GM23338 (cell line): ENCODE measurements at regions not wholly inside any gene's neighbourhood (a gene's known extent, or its start where the extent isn't known, plus 50 kb on each side); places are given as distances from the start of the nearest gene placed in this dataset.
"Not testable (repeated sequence)": the region's sequence is repeated elsewhere in the genome, so short reads cannot be mapped to it uniquely, and the experiment has no call there.

Experiments
- ATAC-seq: fragments of 200-7000 bp; cut with Tn5 transposase; 3 replicates; pipeline ENCODE4 v1.9.1; 2020
- DNase-seq: peaks from one replicate; pipeline ENCODE4 v3.0.0-alpha.2; 2015; ENCODE audit warnings: low spot score
- H2AFZ ChIP-seq: fragments of 200-600 bp; sonication (generic); 2 replicates; pipeline ENCODE4 v1.8.0; 2016; ENCODE audit warnings: antibody characterized with exemption, mild to moderate bottlenecking, moderate library complexity
- H3F3A ChIP-seq: fragments of 200-600 bp; sonication (generic); replicated peaks from 2 replicates; pipeline ENCODE4 v1.8.0; 2017; ENCODE audit warnings: antibody characterized with exemption, mixed run types, low read depth
- H3K27ac ChIP-seq: fragments of 200-600 bp; sonication (generic); 2 replicates; pipeline ENCODE4 v1.6.1; 2016; ENCODE audit warnings: low read depth
- H3K27me3 ChIP-seq: fragments of 200-600 bp; sonication (generic); 2 replicates; pipeline ENCODE4 v1.8.0; 2016; ENCODE audit warnings: mild to moderate bottlenecking, mixed run types, moderate library complexity; ENCODE audit not compliant: insufficient read depth
- H3K36me3 ChIP-seq: fragments of 200-600 bp; sonication (generic); 2 replicates; pipeline ENCODE4 v1.8.0; 2016; ENCODE audit warnings: mild to moderate bottlenecking; ENCODE audit not compliant: insufficient read depth
- H3K4me1 ChIP-seq: fragments of 200-600 bp; sonication (generic); 2 replicates; pipeline ENCODE4 v1.8.0; 2016; ENCODE audit warnings: mild to moderate bottlenecking, moderate library complexity; ENCODE audit not compliant: insufficient read depth
- H3K4me2 ChIP-seq: fragments of 200-600 bp; sonication (generic); 2 replicates; pipeline ENCODE4 v1.7.1; 2017; ENCODE audit warnings: mixed run types
- H3K4me3 ChIP-seq: fragments of 200-600 bp; sonication (generic); 2 replicates; pipeline ENCODE4 v1.6.1; 2016; ENCODE audit warnings: mixed run types
- H3K79me2 ChIP-seq: fragments of 200-600 bp; sonication (generic); replicated peaks from 2 replicates; pipeline ENCODE4 v1.8.0; 2017; ENCODE audit warnings: mild to moderate bottlenecking; ENCODE audit not compliant: insufficient read depth
- H3K9me2 ChIP-seq: fragments of 200-600 bp; sonication (generic); 2 replicates; pipeline ENCODE4 v1.8.0; 2017; ENCODE audit not compliant: insufficient read depth
- H4K20me1 ChIP-seq: fragments of 200-600 bp; sonication (generic); replicated peaks from 2 replicates; pipeline ENCODE4 v1.8.0; 2017; ENCODE audit warnings: mild to moderate bottlenecking; ENCODE audit not compliant: insufficient read depth
- H3K27ac Mint-ChIP-seq: 2 replicates; pipeline ENCODE4 v1.8.0; 2020; ENCODE audit warnings: inconsistent platforms, mild to moderate bottlenecking, moderate library complexity, mixed read lengths
- H3K27me3 Mint-ChIP-seq: 3 replicates; pipeline ENCODE4 v1.8.0; 2022; ENCODE audit warnings: low read depth, mild to moderate bottlenecking, moderate library complexity, mixed read lengths, inconsistent platforms; ENCODE audit not compliant: insufficient read depth, poor library complexity
- H3K36me3 Mint-ChIP-seq: 3 replicates; pipeline ENCODE4 v1.8.0; 2021; ENCODE audit warnings: low read depth, mild to moderate bottlenecking, inconsistent platforms, moderate library complexity, mixed read lengths
- H3K4me1 Mint-ChIP-seq: 3 replicates; pipeline ENCODE4 v1.8.0; 2020; ENCODE audit warnings: mild to moderate bottlenecking, inconsistent platforms, mixed read lengths
- H3K4me3 Mint-ChIP-seq: 3 replicates; pipeline ENCODE4 v1.8.0; 2021; ENCODE audit warnings: moderate library complexity, mild to moderate bottlenecking, inconsistent platforms, mixed read lengths
- H3K9me3 Mint-ChIP-seq: 3 replicates; pipeline ENCODE4 v1.8.0; 2020; ENCODE audit warnings: moderate library complexity, mild to moderate bottlenecking, inconsistent platforms, mixed read lengths
- CREB1 ChIP-seq: fragments of 250-450 bp; sonication (Bioruptor Pico); IDR thresholded peaks from 2 replicates; pipeline ENCODE4 v1.5.0; 2020; ENCODE audit warnings: low read depth, mild to moderate bottlenecking, moderate library complexity
- CTCF ChIP-seq, 2 experiments: fragments of 200-600 bp in 1 of 2; sonication (generic) in 1 of 2; conservative IDR thresholded peaks; 2 replicates each; pipeline versions ENCODE4 v1.5.1 to v1.6.1; 2016 to 2017; ENCODE audit warnings: antibody characterized with exemption in 2 of 2, low read depth in 2 of 2, mild to moderate bottlenecking in 2 of 2, moderate library complexity in 1 of 2
- EZH2 ChIP-seq: fragments of 200-600 bp; sonication (generic); IDR thresholded peaks from one replicate; pipeline ENCODE4 v1.8.0; 2017; ENCODE audit warnings: antibody characterized with exemption, mild to moderate bottlenecking, low read depth; ENCODE audit not compliant: unreplicated experiment
- NANOG ChIP-seq: IDR thresholded peaks from 2 replicates; pipeline ENCODE4 v1.6.1; 2016; ENCODE audit warnings: antibody characterized with exemption, borderline replicate concordance
- STAT1 ChIP-seq: IDR thresholded peaks from one replicate; pipeline ENCODE4 v1.6.1; 2016; ENCODE audit warnings: antibody characterized with exemption; ENCODE audit not compliant: unreplicated experiment
- ZNF114 ChIP-seq: fragments of 250-450 bp; sonication (Bioruptor Pico); IDR thresholded peaks from 2 replicates; pipeline ENCODE4 v1.5.0; 2020; ENCODE audit warnings: mild to moderate bottlenecking, moderate library complexity
- TF ChIP-seq, protein P1 (sequence below): fragments of 250-450 bp; sonication (Bioruptor Pico); IDR thresholded peaks from 2 replicates; pipeline ENCODE4 v1.5.0; 2020; ENCODE audit warnings: mild to moderate bottlenecking, moderate library complexity

GRCh38 chr21:22813201-22813600 is 1815.0 kb downstream of the NCAM2 start (continued):
- TF ChIP-seq, protein P1, sequence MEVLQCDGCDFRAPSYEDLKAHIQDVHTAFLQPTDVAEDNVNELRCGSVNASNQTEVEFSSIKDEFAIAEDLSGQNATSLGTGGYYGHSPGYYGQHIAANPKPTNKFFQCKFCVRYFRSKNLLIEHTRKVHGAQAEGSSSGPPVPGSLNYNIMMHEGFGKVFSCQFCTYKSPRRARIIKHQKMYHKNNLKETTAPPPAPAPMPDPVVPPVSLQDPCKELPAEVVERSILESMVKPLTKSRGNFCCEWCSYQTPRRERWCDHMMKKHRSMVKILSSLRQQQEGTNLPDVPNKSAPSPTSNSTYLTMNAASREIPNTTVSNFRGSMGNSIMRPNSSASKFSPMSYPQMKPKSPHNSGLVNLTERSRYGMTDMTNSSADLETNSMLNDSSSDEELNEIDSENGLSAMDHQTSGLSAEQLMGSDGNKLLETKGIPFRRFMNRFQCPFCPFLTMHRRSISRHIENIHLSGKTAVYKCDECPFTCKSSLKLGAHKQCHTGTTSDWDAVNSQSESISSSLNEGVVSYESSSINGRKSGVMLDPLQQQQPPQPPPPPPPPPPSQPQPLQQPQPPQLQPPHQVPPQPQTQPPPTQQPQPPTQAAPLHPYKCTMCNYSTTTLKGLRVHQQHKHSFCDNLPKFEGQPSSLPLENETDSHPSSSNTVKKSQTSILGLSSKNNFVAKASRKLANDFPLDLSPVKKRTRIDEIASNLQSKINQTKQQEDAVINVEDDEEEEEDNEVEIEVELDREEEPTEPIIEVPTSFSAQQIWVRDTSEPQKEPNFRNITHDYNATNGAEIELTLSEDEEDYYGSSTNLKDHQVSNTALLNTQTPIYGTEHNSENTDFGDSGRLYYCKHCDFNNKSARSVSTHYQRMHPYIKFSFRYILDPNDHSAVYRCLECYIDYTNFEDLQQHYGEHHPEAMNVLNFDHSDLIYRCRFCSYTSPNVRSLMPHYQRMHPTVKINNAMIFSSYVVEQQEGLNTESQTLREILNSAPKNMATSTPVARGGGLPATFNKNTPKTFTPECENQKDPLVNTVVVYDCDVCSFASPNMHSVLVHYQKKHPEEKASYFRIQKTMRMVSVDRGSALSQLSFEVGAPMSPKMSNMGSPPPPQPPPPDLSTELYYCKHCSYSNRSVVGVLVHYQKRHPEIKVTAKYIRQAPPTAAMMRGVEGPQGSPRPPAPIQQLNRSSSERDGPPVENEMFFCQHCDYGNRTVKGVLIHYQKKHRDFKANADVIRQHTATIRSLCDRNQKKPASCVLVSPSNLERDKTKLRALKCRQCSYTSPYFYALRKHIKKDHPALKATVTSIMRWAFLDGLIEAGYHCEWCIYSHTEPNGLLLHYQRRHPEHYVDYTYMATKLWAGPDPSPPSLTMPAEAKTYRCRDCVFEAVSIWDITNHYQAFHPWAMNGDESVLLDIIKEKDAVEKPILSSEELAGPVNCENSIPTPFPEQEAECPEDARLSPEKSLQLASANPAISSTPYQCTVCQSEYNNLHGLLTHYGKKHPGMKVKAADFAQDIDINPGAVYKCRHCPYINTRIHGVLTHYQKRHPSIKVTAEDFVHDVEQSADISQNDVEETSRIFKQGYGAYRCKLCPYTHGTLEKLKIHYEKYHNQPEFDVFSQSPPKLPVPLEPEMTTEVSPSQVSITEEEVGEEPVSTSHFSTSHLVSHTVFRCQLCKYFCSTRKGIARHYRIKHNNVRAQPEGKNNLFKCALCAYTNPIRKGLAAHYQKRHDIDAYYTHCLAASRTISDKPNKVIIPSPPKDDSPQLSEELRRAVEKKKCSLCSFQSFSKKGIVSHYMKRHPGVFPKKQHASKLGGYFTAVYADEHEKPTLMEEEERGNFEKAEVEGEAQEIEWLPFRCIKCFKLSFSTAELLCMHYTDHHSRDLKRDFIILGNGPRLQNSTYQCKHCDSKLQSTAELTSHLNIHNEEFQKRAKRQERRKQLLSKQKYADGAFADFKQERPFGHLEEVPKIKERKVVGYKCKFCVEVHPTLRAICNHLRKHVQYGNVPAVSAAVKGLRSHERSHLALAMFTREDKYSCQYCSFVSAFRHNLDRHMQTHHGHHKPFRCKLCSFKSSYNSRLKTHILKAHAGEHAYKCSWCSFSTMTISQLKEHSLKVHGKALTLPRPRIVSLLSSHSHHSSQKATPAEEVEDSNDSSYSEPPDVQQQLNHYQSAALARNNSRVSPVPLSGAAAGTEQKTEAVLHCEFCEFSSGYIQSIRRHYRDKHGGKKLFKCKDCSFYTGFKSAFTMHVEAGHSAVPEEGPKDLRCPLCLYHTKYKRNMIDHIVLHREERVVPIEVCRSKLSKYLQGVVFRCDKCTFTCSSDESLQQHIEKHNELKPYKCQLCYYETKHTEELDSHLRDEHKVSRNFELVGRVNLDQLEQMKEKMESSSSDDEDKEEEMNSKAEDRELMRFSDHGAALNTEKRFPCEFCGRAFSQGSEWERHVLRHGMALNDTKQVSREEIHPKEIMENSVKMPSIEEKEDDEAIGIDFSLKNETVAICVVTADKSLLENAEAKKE (CRISPR knock-in tag): no peak
- TF ChIP-seq CTCF (conservative IDR thresholded peaks at IDR 0.05; ENCODE audit: low read depth in 2 of 2) (no peak), STAT1 (no peak), ZNF114 (CRISPR knock-in tag) (no peak), NANOG (no peak), CREB1 (no peak), EZH2 (no peak)

DNA sequence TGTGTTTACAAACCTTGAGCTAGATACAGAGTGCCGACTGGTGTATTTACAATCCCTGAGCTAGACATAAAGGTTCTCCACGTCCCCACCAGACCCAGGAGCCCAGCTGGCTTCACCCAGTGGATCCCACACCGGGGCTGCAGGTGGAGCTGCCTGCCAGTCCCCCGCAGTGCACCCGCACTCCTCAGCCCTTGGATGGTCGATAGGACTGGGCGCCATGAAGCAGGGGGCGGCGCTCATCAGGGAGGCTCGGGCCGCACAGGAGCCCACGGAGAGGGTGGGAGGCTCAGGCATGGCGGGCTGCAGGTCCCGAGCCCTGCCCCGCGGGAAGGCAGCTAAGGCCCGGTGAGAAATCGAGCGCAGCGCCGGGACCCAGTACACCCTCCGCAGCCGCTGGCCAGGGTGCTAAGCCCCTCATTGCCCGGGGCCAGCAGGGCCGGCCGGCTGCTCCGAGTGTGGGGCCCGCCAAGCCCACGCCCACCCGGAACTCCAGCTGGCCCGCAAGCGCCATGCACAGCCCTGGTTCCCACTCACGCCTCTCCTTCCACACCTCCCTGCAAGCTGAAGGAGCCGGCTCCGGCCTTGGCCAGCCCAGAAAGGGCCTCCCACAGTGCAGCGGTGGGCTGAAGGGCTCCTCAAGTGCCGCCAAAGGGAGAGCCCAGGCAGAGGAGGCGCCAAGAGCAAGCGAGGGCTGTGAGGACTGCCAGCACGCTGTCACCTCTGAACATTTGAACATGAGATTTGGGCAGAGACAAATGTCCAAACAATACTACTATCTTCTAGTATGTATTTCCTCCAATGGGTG is 1820.7 kb downstream of the NCAM2 start:
- not testable (repeated sequence) for H3K4me3 ChIP-seq, H3K9me2 ChIP-seq, H3K36me3 Mint-ChIP-seq, H3K27ac ChIP-seq, ATAC-seq, H3K27me3 Mint-ChIP-seq, H3K27ac Mint-ChIP-seq, H3K36me3 ChIP-seq, H3K4me1 ChIP-seq, H3K4me1 Mint-ChIP-seq, H3F3A ChIP-seq, H3K9me3 Mint-ChIP-seq, H4K20me1 ChIP-seq, H3K79me2 ChIP-seq, H3K4me3 Mint-ChIP-seq, DNase-seq, H3K4me2 ChIP-seq, H3K27me3 ChIP-seq, H2AFZ ChIP-seq
